Fibroblast of mammary gland (primary cell): ENCODE measurements at regions not wholly inside any gene's neighbourhood (a gene's known extent, or its start where the extent isn't known, plus 50 kb on each side); places are given as distances from the start of the nearest gene placed in this dataset.

Source experiments
- DNase-seq: peaks from one replicate; pipeline ENCODE4 v3.0.0-alpha.2; 2010; ENCODE audit warnings: low read depth
- H3K4me3 ChIP-seq: 2 replicates; pipeline ENCODE4 v1.5.1; 2011; ENCODE audit warnings: low read depth, mild to moderate bottlenecking, low read length, moderate library complexity; ENCODE audit not compliant: control insufficient read depth
- TF ChIP-seq, protein P1 (sequence below): conservative IDR thresholded peaks from 2 replicates; pipeline ENCODE4 v1.5.1; 2011; ENCODE audit warnings: low read depth, low read length, inconsistent platforms; ENCODE audit not compliant: control insufficient read depth, insufficient read depth

DNA sequence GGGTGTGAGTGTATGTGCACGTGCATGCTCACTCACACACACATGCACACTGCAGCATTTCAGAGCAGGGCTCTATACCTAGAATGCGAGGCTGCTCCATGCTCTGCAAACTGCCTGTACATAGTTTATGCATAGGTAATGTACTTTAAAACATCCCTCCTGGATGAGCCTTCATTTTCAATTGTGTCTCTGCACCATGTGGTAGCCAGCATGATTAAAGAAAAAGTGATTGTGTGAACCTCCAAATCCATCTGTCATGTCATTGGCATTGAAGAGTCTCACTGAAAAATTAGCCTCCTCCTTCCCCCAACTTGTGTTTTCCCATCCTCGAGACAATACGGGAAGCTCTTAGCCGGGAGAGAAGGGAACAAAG, 120.9 kb upstream of the SPATS2L start:
- no peak for DNase-seq
- TF ChIP-seq, protein P1, sequence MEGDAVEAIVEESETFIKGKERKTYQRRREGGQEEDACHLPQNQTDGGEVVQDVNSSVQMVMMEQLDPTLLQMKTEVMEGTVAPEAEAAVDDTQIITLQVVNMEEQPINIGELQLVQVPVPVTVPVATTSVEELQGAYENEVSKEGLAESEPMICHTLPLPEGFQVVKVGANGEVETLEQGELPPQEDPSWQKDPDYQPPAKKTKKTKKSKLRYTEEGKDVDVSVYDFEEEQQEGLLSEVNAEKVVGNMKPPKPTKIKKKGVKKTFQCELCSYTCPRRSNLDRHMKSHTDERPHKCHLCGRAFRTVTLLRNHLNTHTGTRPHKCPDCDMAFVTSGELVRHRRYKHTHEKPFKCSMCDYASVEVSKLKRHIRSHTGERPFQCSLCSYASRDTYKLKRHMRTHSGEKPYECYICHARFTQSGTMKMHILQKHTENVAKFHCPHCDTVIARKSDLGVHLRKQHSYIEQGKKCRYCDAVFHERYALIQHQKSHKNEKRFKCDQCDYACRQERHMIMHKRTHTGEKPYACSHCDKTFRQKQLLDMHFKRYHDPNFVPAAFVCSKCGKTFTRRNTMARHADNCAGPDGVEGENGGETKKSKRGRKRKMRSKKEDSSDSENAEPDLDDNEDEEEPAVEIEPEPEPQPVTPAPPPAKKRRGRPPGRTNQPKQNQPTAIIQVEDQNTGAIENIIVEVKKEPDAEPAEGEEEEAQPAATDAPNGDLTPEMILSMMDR, result no peak
- no peak overlapping the region for H3K4me3 ChIP-seq

DNA sequence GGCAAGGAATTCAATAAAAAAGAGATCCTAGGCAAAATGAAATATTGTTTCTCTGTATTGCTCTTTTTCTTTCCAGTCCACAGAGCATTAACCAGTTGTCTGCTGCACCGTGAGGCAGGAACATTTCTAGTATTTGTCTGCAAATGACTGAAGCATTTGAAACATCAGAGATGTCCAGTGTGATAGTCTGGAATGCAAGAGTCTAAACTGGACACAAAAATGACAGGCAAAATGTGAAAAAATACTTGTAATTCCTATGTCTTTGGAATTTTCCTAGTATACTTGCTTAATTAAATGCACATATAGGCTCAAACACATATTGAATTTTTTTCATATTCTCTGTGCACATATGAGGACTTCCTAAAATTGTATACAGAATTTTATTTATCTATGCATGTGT, 120.5 kb upstream of the SPATS2L start:
- TF ChIP-seq, protein P1, result no peak
- H3K4me3 ChIP-seq, result no peak overlapping the region
- DNase-seq, result no peak

DNA sequence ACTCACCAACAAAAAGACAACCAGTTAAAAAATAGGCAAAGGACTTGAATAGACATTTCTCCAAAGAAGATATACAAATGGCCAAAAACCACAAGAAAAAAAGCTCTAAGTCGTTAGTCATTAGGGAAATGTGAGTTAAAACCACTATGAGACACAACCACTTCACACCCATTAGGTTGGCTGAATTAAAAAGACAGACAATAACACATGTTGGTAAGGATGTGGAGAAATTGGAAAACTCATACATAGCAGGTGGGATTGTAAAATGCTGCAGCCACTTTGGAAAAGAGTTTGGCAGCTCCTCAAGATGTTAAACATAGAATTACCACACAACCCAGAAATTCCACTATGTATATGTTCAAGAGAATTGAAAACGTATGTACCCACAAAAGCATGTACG, 117.6 kb upstream of the SPATS2L start:
- TF ChIP-seq, protein P1, result no peak
- H3K4me3 ChIP-seq, result no peak overlapping the region
- DNase-seq, result no peak

DNA sequence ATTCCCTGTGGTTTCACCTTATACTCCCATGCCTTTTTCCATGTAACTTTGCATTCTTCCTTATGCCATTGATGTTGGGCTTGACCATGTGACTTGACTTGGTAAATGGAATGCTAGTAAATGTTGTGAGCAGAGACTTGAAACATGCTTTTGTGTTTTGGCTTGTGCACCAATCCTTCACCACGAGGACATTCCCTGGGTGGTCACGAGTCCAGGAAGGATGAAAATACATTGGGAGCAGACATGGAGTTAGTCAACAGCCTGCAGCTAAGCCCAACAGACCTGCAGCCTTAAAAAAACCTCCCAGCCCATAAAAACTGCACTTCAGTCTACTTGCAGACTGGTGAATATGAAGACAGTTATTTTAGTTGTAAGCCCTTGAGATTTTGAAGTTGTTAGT, 116.5 kb upstream of the SPATS2L start:
- TF ChIP-seq, protein P1, result no peak
- DNase-seq, result no peak
- H3K4me3 ChIP-seq, result no peak overlapping the region

DNA sequence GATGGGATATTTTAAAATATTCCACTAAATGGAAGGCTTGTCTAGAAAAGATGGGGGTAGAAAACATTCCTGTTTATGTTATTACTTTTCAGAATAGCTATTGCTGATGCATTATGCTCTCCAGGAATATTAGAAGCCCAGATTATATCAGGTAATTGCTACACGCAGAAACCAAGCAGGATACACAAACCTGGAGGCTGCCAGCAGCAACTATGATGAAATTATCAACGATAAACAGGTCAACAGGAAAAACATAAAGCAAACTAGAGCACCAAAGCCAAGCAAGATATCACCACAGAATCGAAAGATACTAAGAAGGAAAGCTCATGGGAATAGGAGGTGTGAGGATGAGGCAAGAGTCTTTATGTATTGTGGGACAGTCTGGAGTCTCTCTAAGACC, 113.2 kb upstream of the SPATS2L start:
- H3K4me3 ChIP-seq, result no peak overlapping the region
- no peak for DNase-seq
- TF ChIP-seq, protein P1, result no peak

DNA sequence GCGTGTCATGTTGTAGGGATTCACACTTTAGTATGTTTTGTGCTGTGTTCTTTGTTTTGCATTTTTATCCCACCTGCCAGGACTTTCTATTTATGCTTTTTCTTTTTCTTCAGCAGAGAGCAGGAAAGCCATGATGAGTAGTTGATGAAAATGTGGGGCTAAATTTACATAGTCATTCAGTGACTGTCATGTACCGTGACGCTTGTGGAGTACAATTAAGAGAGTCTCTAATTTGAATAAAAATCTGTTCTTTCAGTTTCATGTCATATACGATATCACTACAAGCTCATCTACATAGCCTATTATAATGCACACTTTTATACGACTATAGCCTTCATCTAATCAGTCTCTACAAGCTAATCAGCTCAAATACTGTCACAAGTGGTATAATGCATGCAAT, 112.7 kb upstream of the SPATS2L start:
- TF ChIP-seq, protein P1, result no peak
- DNase-seq, result no peak
- no peak overlapping the region for H3K4me3 ChIP-seq

DNA sequence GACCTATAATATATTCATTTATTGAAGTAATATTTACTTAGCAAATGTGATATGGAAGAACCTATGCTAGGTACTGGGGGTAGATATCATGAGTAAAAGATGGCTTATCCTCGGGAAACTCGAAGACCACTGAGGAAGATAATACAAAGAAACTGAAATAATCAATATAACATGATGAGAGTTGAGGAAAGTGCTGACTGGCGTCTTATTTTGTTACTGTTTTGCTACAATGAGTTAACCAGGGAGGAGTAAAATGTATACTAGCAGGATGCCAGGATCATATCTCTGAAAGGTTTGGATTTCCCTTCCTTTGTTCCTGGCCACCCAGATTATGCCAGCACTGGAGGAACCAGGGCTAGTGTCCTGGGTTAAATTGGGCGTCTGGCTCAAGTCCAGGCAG, 111.7 kb upstream of the SPATS2L start:
- no peak overlapping the region for H3K4me3 ChIP-seq
- no peak for DNase-seq
- TF ChIP-seq, protein P1, result no peak
